ENCODE measurements at regions not wholly inside any gene's neighbourhood (a gene's known extent, or its start where the extent isn't known, plus 50 kb on each side); places are given as distances from the start of the nearest gene placed in this dataset.
"Not testable (repeated sequence)": the region's sequence is repeated elsewhere in the genome, so short reads cannot be mapped to it uniquely, and the experiment has no call there.

GRCh38 chr21:27062443-27062842 is 95.6 kb upstream of the ADAMTS5 start:
- DNase-seq, result no peak

DNA sequence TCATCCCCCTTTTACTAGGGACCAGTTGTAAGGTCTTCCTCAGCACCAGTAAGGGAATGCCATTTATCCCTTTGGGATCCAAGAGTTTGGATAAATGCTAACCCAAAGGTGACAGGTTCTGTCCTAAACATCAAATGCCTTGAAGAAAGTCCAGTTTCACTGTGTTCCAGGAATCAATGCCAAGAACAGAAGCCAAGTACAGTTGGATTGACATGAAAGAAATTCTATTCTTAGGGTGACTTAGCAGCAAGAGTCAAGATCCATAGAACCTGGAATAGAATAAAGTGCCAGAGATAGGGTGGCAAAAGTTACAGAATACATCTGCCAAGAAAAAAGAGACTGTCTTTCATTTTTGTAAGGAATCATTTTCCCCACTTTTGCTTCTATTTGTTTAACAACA is 94.9 kb upstream of the ADAMTS5 start:
- DNase-seq, result no peak

GRCh38 chr21:27060190-27060589 is 93.3 kb upstream of the ADAMTS5 start:
- DNase-seq, result no peak

GRCh38 chr21:27058673-27059605 is 92.1 kb upstream of the ADAMTS5 start:
- no peak for DNase-seq

DNA sequence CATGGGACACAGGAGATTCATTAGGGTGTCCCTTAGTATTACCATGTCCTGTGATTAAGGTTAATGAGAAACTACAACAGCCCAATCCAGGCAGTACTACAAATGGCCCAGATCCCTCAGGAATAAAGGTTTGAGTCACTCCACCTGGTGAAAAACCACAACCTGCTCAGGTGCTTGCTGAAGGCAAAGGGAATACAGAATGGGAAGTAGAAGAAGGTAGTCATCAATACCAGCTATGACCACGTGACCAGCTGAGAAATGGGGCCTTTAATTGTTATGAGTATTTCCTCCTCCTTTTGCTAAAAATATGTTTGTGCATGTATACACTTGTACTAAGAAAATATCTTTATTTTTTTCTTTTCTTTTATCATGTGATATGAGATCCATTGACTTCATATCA is 91.1 kb upstream of the ADAMTS5 start:
- no peak for DNase-seq

- DNase-seq, result no peak
Measured at GRCh38 chr21:27047658-27048314, 80.9 kb upstream of the ADAMTS5 start.

- no peak for DNase-seq
Measured at GRCh38 chr21:27047283-27047657, 80.4 kb upstream of the ADAMTS5 start.

DNA sequence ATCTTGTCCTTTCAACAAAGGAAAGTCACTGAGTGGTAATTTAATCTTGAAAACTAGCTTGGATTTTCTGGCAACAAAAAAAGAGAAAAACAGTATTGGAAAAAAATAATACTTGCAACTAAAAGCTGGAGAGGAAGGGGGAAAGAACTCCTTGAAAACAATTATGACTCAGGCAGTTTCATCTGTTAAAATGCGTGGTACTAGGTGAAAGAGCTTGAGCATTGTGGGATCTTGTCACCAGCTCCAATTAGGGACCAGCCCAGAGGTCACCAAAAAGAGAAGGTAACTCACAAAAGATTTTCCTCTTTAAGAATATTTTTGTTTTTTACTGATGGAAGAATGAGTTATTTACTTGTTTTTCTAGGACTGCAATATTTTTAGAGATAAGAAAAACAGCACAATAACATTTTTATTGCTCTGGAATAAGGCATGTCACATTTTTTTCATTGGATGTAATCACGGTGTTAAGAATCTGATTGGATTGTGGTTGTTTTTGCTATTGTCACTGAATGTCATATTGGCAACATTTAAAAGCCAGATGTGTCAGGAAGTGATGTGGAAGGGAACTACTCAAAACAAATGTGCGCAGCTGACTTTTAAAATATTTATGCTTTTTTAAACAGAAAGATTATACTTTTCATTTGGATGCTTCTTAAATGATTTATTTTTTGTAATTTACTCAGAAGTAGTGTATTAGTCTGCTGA is 78.5 kb upstream of the ADAMTS5 start:
- no peak for DNase-seq

GRCh38 chr21:27043377-27043776 is 76.5 kb upstream of the ADAMTS5 start:
- DNase-seq, result no peak

DNA sequence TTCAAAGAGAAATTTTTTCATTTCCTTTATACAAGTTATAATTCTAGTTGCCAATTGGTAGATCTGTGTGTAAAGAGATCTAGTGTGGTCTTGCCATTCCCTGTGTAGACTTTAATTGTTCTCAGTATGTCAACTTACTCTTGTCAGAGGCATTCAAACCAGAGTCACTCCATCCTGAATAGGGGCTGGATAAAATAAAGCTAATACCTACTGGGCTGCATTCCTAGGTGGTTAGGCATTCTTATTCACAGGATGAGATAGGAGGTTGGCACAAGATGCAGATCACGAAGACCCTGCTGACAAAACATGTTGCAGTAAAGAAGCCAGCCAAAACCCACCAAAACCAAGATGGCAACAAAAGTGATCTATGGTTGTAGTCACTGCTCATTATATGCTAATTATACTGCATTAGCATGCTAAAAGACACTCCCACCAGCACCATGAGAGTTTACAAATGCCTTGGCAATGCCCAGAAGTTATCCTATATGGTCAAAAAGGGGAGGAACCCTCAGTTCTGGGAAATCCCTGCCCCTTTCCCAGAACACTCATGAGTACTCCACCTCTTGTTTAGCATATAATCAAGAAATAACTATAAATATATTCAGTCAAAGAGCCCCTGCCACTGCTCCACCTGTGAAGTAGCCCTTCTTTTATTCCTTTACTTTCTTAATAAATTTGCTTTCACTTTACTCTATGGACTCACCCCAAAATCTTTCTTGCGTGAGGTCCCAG is 74.0 kb upstream of the ADAMTS5 start:
- no peak for DNase-seq

DNA sequence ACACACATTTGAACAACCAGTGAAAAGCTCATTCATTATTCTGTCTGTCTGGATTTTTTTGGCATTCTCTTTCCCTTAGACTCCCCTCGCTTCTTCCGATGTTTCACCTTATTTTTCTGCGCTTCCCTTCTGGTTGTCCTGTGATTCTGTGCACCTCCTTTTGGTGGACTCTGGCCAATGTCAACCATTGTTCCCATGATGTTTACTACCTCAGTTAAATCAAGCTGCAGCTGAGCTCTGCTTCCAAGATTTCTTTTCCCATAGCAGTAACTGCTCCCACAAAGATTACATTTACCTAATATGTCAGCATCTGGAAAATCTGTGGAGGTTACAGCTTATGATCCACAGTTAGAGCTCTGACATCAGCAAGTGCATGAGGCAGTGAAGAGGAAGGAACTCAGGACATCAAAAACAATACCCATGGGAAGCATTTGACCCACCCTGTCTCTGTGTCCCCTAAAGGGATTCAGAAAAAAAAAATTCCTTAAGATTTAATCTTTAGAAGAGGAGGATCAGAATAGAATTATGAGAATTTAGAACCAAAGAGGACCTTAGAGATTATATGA is 69.9 kb upstream of the ADAMTS5 start:
- DNase-seq, result no peak

- DNase-seq, result no peak
Measured at GRCh38 chr21:27035791-27036190, 68.9 kb upstream of the ADAMTS5 start.

DNA sequence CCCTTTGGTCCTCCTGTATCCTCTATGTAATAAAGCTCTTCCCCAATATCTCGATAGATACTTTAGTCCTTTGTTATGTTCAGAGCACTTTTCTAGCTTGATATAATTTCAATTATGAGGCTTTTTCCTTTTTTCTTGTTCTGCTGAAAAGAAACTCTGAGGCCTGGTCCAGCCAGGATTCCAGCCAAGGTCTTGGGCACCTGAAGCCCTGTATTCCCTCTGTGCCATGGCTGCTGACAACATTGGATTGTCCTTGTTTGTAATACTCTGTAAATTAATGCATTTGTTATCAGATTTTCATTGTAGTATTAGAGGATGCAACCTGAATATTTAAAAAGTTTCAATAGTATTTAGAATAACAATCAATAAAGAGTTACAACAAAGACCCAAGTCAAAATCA is 67.9 kb upstream of the ADAMTS5 start:
- DNase-seq, result no peak

DNA sequence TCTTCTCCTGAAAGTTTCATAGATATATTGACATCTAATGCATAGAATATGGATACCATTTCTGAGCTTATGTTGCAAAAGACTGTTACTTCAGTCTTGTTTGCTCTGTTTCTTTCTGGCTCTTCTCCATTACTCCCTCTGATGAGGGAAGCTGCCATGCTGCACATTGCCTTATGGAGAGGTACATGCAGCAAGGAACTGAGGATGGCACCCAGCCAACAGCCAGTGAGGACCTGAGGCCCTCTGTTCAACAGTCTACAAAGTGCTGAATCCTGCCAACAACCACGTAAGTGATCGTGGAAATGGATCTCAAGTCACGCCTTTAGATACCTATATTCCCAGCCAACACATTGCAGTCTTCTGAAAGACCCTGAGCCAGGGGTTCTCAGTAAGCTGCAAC is 66.6 kb upstream of the ADAMTS5 start:
- DNase-seq, result no peak

DNA sequence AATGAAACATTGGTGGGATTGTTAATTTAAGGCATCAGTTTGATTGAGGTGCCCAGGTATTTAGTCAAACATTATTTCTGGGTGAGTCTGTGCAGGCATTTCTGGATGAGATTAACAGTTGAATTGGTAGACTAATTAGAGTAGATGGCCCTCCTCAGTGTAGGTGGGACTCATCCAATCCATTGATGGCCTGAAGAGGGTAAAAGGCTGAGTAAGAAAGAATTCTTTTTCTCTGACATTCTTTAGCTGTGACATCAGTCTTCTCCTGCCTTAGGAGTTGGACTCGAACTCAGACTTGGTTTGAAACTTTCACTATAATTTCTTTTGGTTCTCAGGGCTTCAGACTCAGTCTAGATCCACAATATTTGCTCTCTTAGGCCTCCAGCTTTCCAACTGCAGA is 59.6 kb upstream of the ADAMTS5 start:
- no peak for DNase-seq

- not testable (repeated sequence) for DNase-seq
Measured at GRCh38 chr21:27025708-27026107, 58.8 kb upstream of the ADAMTS5 start.

- no peak for DNase-seq
Measured at GRCh38 chr21:27024971-27025370, 58.1 kb upstream of the ADAMTS5 start.

GRCh38 chr21:27024301-27024700 is 57.4 kb upstream of the ADAMTS5 start:
- no peak for DNase-seq

DNA sequence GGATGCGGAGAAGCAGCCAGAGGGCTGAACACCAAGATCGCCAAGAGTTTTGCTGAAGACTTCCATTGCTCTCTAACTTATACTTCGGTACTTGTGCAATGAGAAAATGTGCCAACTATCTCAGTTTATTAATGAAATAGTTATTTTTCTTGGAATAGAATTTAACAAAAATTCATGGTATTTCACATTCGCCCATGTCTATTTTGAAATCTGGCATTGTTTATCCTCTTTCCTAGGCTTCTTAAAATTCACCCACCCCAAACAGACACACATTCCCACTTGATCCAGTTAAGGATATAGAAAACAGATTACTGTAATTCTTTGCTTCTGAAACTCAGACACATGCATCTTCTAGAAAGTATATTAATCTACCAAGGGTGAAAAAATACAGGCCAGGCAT is 56.3 kb upstream of the ADAMTS5 start:
- DNase-seq, result no peak

DNA sequence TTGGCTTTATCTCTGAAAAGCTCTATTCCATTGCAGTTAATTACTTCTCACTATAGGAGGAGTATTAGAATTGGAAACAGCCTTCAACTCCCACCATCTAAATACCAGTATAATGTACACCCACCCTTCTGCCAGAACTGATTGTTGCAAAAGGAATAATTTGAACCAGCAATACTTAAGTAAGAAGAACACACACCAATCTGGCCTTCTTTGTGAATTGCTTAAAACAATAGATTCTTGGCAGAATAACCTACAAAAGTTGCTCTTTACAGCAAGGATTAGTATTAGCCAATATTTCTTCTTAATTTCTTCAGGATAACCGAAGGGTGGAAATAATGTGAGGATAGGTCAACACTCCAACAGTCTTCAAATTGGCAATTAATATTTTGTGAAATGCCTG is 54.9 kb upstream of the ADAMTS5 start:
- no peak for DNase-seq

GRCh38 chr21:27021046-27021445 is 54.2 kb upstream of the ADAMTS5 start:
- DNase-seq, result no peak

- no peak for DNase-seq
Measured at GRCh38 chr21:27017246-27017645, 50.4 kb upstream of the ADAMTS5 start.

Data from right forelimb (tissue), 1 donor.